ENCODE measurements at regions not wholly inside any gene's neighbourhood (a gene's known extent, or its start where the extent isn't known, plus 50 kb on each side); places are given as distances from the start of the nearest gene placed in this dataset.
"Not testable (repeated sequence)": the region's sequence is repeated elsewhere in the genome, so short reads cannot be mapped to it uniquely, and the experiment has no call there.

DNA sequence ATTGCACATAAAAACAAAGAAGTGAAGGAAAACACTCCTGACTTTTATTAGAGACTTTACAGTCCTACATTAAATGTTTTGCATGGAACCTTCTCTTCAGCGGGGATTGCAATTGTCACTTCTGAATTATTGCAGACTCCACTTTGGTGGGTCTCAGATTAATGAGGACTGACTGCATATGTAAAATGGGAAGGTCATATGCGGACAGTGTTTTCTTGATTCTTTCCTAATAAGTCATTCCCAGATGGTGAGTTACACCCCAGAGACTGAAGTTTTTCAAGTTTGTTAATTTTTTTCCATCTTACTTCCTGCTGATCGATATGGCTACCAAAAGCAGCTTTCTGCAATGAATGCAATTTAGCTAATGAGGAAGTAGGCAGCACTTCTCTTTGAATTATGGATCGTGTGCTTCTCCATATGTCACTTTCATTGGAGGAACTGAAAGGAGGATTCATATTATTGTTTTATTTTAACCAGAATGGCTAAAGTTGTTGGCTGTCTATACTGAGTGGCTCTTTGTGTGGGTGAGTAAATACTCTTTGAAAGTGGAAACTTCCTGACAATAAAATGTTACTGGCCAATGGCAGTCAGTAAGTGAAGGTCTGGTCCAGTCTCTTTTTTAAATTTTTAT lies 119.3 kb upstream of the CLNK start:
- intact Hi-C loops (cut with DNase I; ENCODE audit: low total_unique reads), result no loop called here
- no peak for TF ChIP-seq POLR2A (IDR thresholded peaks at IDR 0.05)
- TF ChIP-seq, protein P1, sequence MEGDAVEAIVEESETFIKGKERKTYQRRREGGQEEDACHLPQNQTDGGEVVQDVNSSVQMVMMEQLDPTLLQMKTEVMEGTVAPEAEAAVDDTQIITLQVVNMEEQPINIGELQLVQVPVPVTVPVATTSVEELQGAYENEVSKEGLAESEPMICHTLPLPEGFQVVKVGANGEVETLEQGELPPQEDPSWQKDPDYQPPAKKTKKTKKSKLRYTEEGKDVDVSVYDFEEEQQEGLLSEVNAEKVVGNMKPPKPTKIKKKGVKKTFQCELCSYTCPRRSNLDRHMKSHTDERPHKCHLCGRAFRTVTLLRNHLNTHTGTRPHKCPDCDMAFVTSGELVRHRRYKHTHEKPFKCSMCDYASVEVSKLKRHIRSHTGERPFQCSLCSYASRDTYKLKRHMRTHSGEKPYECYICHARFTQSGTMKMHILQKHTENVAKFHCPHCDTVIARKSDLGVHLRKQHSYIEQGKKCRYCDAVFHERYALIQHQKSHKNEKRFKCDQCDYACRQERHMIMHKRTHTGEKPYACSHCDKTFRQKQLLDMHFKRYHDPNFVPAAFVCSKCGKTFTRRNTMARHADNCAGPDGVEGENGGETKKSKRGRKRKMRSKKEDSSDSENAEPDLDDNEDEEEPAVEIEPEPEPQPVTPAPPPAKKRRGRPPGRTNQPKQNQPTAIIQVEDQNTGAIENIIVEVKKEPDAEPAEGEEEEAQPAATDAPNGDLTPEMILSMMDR (IDR thresholded peaks at IDR 0.05), result no peak
- no peak for DNase-seq (ENCODE audit: low spot score in 2 of 2)
- WGBS, 2 donors, result 49 to 51% methylated on average over 4 of the region's 4 CpGs
- H3K4me3 ChIP-seq (ENCODE audit: low read depth, poor library complexity, severe bottlenecking), result no peak overlapping the region

- intact Hi-C loops (cut with DNase I; ENCODE audit: low total_unique reads), result no loop called here
- no peak for DNase-seq (ENCODE audit: low spot score in 2 of 2)
- H3K4me3 ChIP-seq (ENCODE audit: low read depth, poor library complexity, severe bottlenecking), result no peak overlapping the region
- no peak for TF ChIP-seq POLR2A (IDR thresholded peaks at IDR 0.05)
- TF ChIP-seq, protein P1 (IDR thresholded peaks at IDR 0.05), result no peak
Measured at GRCh38 chr4:10787365-10787764, 102.8 kb upstream of the CLNK start.

DNA sequence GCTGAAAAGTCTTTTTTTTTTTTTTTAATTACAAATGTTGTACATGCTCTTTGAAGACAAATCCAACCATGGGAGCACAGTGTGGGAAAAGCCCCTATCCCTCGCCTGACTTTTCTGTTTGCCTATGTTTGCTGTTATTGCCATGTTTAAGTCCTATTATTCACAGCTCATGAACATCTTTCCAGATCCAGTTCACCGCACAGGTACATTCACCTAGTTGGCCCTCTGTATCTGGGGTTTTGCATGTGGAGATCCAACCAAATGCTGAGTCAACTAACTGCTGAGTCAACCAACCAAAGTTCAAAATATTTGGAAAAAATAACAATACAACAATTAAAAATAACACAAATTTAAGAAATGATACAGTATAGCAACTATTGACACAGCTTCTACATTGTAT lies 100.1 kb upstream of the CLNK start:
- H3K4me3 ChIP-seq (ENCODE audit: low read depth, poor library complexity, severe bottlenecking), result no peak overlapping the region
- intact Hi-C loops (cut with DNase I; ENCODE audit: low total_unique reads), result no loop called here
- no peak for DNase-seq (ENCODE audit: low spot score in 2 of 2)
- 94 to 100% methylated on average over 2 of the region's 2 CpGs for WGBS, 2 donors
- TF ChIP-seq, protein P1 (IDR thresholded peaks at IDR 0.05), result no peak
- no peak for TF ChIP-seq POLR2A (IDR thresholded peaks at IDR 0.05)

DNA sequence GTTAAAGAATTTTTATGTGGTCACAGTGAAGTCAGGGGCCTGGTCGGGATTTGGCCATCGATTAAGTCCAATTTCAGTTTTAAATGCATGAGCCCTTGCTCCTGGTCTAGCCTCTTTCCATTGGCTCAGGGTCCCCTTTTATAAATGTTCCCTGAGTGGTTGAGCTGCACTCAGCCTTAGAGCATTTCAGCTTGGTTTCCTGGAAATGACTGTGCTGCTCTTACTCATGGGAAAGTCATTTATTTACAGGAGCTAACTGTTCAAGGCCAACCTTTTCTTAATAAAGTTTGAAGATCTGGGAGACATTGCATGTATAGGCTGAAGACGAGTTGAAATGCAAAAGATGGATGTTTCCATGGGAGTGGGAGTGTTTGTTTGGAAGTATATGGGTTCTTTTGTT lies 98.8 kb upstream of the CLNK start:
- 69 to 71% methylated on average over 3 of the region's 3 CpGs for WGBS, 2 donors
- no peak for DNase-seq (ENCODE audit: low spot score in 2 of 2)
- intact Hi-C loops (cut with DNase I; ENCODE audit: low total_unique reads), result no loop called here
- no peak for TF ChIP-seq POLR2A (IDR thresholded peaks at IDR 0.05)
- TF ChIP-seq, protein P1 (IDR thresholded peaks at IDR 0.05), result no peak
- H3K4me3 ChIP-seq (ENCODE audit: low read depth, poor library complexity, severe bottlenecking), result no peak overlapping the region

DNA sequence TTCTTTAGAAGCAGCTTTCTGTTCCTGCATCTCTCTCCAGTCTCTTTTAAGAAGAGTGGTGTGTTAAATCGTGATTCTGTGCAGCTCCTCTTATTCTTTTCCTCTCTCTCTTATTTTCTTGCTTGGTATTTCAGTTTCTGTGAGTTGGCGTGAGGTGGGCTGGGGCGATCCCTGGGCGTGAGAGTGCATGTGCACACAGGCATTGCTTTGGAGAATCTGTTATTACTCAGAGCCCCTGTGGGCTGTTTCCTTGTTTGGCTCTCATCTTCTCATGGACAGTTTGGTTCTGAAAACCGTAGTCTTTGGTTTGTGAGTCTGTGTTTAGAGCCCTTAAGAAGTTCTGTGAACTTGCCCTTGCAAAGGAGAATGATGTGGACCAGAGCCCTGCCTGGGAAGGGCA lies 97.2 kb upstream of the CLNK start:
- H3K4me3 ChIP-seq (ENCODE audit: low read depth, poor library complexity, severe bottlenecking), result no peak overlapping the region
- intact Hi-C loops (cut with DNase I; ENCODE audit: low total_unique reads), result no loop called here
- no peak for DNase-seq (ENCODE audit: low spot score in 2 of 2)
- 47 to 56% methylated on average over 5 of the region's 5 CpGs for WGBS, 2 donors
- TF ChIP-seq, protein P1 (IDR thresholded peaks at IDR 0.05), result no peak
- no peak for TF ChIP-seq POLR2A (IDR thresholded peaks at IDR 0.05)

DNA sequence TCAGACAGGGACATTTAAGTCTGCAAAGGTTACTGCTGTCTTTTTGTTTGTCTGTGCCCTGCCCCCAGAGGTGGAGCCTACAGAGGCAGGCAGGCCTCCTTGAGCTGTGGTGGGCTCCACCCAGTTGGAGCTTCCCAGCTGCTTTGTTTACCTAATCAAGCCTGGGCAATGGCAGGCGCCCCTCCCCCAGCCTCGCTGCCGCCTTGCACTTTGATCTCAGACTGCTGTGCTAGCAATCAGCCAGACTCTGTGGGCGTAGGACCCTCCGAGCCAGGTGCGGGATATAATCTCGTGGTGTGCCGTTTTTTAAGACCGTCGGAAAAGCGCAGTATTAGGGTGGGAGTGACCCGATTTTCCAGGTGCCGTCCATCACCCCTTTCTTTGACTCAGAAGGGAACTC lies 96.2 kb upstream of the CLNK start:
- intact Hi-C loops (cut with DNase I; ENCODE audit: low total_unique reads); DNase-seq (ENCODE audit: low spot score in 2 of 2); H3K4me3 ChIP-seq (ENCODE audit: low read depth, poor library complexity, severe bottlenecking): not testable (repeated sequence)
- 88 to 97% methylated on average over 13 of the region's 13 CpGs for WGBS, 2 donors

GRCh38 chr4:10775132-10775531 lies 90.6 kb upstream of the CLNK start:
- H3K4me3 ChIP-seq (ENCODE audit: low read depth, poor library complexity, severe bottlenecking); DNase-seq (ENCODE audit: low spot score in 2 of 2); intact Hi-C loops (cut with DNase I; ENCODE audit: low total_unique reads): not testable (repeated sequence)
- WGBS, 2 donors, result 98% methylated on average over 4 of the region's 4 CpGs
